GM13977 (cell line): ENCODE measurements at regions not wholly inside any gene's neighbourhood (a gene's known extent, or its start where the extent isn't known, plus 50 kb on each side); places are given as distances from the start of the nearest gene placed in this dataset.
A peak's percentile ranks its signal among the peaks of the same experiment; 100 is the strongest.

Experiments
- DNase-seq: peaks from one replicate; pipeline ENCODE4 v3.0.0; 2012; ENCODE audit warnings: low spot score
- CTCF ChIP-seq: IDR thresholded peaks from 2 replicates; pipeline ENCODE4 v1.5.1; 2012; ENCODE audit warnings: mild to moderate bottlenecking, control low read depth; ENCODE audit not compliant: insufficient read depth; ENCODE audit errors: extremely low read depth, missing control alignments
- in situ Hi-C: fragments of 300-500 bp; cut with MboI; formaldehyde crosslinking; loops from one replicate; pipeline ENCODE4 v1.12.0; 2022; ENCODE audit warnings: low sequenced_read_pairs, low pct_unique_long_range_greater_than_20kb, mixed read lengths, inconsistent platforms; ENCODE audit not compliant: unreplicated experiment

DNA sequence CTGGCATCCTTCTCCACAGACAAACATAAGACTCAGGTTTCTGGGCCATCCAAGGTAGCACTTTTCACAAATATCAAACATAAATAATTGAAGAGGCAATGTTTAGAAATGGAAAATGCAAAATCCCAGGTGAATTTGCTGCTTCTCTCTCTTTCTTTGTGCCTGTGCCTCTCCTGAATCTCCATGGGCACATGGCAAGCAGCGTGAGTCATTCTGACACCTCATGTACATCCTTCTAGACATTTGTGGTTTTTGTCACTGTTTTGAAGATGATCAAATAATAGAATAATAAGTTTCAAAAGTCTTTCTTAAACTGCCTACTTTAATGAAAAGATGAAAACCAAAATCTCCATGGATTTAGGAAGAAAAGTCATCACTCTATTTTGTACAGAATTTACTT, 60.3 kb upstream of the RAB11FIP2 start:
- TF ChIP-seq CTCF: no peak
- no peak for DNase-seq
- in situ Hi-C loops: no loop called here

DNA sequence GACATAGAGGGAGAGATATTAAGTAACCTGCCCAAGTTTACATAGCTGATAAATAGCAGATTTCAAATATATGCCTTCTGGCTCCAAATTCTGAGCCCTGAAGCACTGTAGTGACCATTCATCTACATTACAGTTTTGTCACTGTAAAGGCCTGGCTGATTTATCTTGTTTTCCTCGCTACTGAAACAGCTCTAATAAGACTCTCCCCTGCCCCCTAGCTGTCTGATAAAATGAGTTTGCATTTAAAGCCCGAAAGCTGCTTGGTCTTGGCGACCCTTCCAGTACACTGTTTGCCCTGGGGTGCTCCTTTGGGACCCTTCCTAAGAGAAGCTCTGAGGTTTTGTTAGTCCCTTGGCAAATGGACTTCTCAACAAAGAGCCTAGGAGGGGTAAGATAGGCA, 59.7 kb upstream of the RAB11FIP2 start:
- peak; percentile 66 for TF ChIP-seq CTCF
- in situ Hi-C loops: no loop called here
- peak; percentile 10 for DNase-seq

- no peak for TF ChIP-seq CTCF
- in situ Hi-C loops: no loop called here
- DNase-seq: no peak
These were observed 55.4 kb upstream of the RAB11FIP2 start for GRCh38 chr10:118102121-118102520.

GRCh38 chr10:118101501-118101900, 54.8 kb upstream of the RAB11FIP2 start:
- TF ChIP-seq CTCF: no peak
- DNase-seq: no peak
- in situ Hi-C loops: no loop called here
